ENCODE measurements at regions not wholly inside any gene's neighbourhood (a gene's known extent, or its start where the extent isn't known, plus 50 kb on each side); places are given as distances from the start of the nearest gene placed in this dataset.

DNA sequence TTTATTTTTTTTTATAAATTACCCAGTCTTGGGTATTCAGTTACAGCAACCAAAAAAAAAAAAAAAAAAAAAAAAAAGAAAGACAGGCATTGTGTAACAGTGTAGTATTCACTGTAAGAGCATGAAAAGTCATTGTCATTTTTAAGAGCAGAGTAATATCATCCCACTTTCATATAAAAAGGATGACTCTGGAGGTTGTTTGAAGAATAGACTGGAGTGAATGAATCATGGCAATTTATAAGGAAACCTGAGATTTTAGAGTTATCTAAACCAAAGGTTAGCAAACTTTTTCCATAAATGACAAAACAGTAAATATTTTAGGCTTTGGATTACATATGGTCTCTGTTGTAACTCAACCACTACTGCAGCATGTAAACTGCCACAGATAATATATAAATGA, 794.9 kb downstream of the NTRK3 start:
- TF ChIP-seq JUND (IDR thresholded peaks at IDR 0.05; ENCODE audit: low read depth): no peak
- in situ Hi-C loops (cut with HindIII; ENCODE audit: low pct_unique_long_range_greater_than_20kb, low sequenced_read_pairs): no loop called here
- DNase-seq (ENCODE audit: low read depth in 1 of 2, low spot score in 1 of 2): no peak

- DNase-seq (ENCODE audit: low read depth in 1 of 2, low spot score in 1 of 2): no peak
- TF ChIP-seq JUND (IDR thresholded peaks at IDR 0.05; ENCODE audit: low read depth): no peak
- in situ Hi-C loops (cut with HindIII; ENCODE audit: low pct_unique_long_range_greater_than_20kb, low sequenced_read_pairs): no loop called here
These were observed 801.7 kb downstream of the NTRK3 start for GRCh38 chr15:87454860-87455259.

GRCh38 chr15:87450314-87450713, 806.2 kb downstream of the NTRK3 start:
- no peak for TF ChIP-seq JUND (IDR thresholded peaks at IDR 0.05; ENCODE audit: low read depth)
- no peak for DNase-seq (ENCODE audit: low read depth in 1 of 2, low spot score in 1 of 2)
- in situ Hi-C loops (cut with HindIII; ENCODE audit: low pct_unique_long_range_greater_than_20kb, low sequenced_read_pairs): no loop called here

GRCh38 chr15:87439090-87439489, 817.4 kb downstream of the NTRK3 start:
- no peak for DNase-seq (ENCODE audit: low read depth in 1 of 2, low spot score in 1 of 2)
- in situ Hi-C loops (cut with HindIII; ENCODE audit: low pct_unique_long_range_greater_than_20kb, low sequenced_read_pairs): no loop called here

GRCh38 chr15:87433871-87434270, 822.7 kb downstream of the NTRK3 start:
- in situ Hi-C loops (cut with HindIII; ENCODE audit: low pct_unique_long_range_greater_than_20kb, low sequenced_read_pairs): no loop called here
- no peak for DNase-seq (ENCODE audit: low read depth in 1 of 2, low spot score in 1 of 2)
- no peak for TF ChIP-seq JUND (IDR thresholded peaks at IDR 0.05; ENCODE audit: low read depth)

More at GRCh38 chr15:87439090-87439489, 817.4 kb downstream of the NTRK3 start:
- TF ChIP-seq JUND (IDR thresholded peaks at IDR 0.05; ENCODE audit: low read depth): no peak

DNA sequence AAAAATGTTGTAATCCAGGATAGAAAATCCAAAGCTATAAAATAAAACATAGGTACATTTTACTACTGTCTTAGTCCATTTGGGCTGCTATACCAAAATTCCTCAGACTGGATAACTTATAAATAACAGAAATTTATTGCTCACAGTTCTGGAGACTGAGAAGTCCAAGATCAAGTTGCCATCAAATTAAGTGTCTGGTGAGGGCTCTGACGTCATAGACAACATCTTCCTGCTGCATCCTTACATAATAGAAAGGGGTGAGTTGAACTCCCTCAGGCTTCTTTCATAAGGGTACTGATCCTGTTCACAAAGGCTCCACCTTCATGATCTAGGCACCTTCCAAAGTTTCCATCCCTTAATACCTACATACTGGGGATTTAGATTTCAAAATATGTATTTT, 826.8 kb downstream of the NTRK3 start:
- TF ChIP-seq JUND (IDR thresholded peaks at IDR 0.05; ENCODE audit: low read depth): no peak
- in situ Hi-C loops (cut with HindIII; ENCODE audit: low pct_unique_long_range_greater_than_20kb, low sequenced_read_pairs): no loop called here
- no peak for DNase-seq (ENCODE audit: low read depth in 1 of 2, low spot score in 1 of 2)

DNA sequence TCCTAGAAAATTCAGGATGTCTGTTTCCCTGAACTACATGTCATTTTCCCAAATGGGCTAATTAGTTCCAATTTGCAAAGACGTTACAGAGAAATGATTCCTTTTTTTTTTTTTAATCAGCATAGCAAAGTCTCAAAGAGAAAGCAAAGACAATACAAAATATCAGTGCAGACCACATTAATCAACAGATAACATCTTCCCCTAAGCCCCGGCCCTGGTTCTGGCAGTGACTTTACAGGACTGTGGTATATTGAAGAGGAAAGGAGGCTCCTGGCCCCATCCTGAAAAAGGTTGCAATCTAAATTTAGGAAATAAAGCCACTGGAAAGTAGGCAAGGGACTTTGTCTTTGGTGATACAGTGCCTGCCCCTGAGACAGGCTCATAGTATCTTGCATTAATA, 836.5 kb downstream of the NTRK3 start:
- no peak for DNase-seq (ENCODE audit: low read depth in 1 of 2, low spot score in 1 of 2)
- no peak for TF ChIP-seq JUND (IDR thresholded peaks at IDR 0.05; ENCODE audit: low read depth)
- in situ Hi-C loops (cut with HindIII; ENCODE audit: low pct_unique_long_range_greater_than_20kb, low sequenced_read_pairs): no loop called here

- in situ Hi-C loops (cut with HindIII; ENCODE audit: low pct_unique_long_range_greater_than_20kb, low sequenced_read_pairs): no loop called here
- DNase-seq (ENCODE audit: low read depth in 1 of 2, low spot score in 1 of 2): no peak
- TF ChIP-seq JUND (IDR thresholded peaks at IDR 0.05; ENCODE audit: low read depth): no peak
These were observed 837.2 kb downstream of the NTRK3 start for GRCh38 chr15:87419344-87419743.

DNA sequence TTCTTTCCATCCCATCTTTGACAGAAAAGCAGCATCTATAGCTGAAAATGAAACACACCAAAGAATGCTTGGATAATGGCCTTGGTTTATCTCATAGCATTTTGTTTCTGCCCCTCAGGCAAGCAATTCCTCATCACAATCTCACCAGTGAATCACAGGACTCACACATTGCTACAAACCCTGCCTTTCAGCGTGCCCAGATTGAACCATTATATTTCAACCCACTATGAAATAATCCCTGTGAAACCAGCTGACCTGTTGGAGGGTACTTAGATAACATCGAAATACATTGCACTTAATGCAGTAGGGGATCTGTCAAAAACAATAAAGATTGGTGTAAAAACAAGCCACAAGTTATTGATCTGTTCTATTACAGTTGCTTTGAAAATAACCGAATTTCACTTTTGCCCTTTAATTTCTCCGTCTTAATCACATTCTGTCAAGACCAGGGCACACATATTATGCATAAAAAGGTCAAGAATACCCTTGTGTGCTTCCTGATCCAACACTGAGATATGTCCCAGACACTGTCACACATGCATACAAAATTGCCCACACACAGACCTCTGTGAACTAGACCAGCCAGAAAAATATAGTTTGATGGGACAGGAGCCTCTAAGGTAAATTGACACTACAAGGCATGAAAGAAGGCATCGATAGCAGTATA, 839.8 kb downstream of the NTRK3 start:
- in situ Hi-C loops (cut with HindIII; ENCODE audit: low pct_unique_long_range_greater_than_20kb, low sequenced_read_pairs): no loop called here
- no peak for TF ChIP-seq JUND (IDR thresholded peaks at IDR 0.05; ENCODE audit: low read depth)
- DNase-seq (ENCODE audit: low read depth in 1 of 2, low spot score in 1 of 2): no peak

GRCh38 chr15:87408902-87409301, 847.6 kb downstream of the NTRK3 start:
- in situ Hi-C loops (cut with HindIII; ENCODE audit: low pct_unique_long_range_greater_than_20kb, low sequenced_read_pairs): no loop called here
- no peak for DNase-seq (ENCODE audit: low read depth in 1 of 2, low spot score in 1 of 2)
- no peak for TF ChIP-seq JUND (IDR thresholded peaks at IDR 0.05; ENCODE audit: low read depth)

DNA sequence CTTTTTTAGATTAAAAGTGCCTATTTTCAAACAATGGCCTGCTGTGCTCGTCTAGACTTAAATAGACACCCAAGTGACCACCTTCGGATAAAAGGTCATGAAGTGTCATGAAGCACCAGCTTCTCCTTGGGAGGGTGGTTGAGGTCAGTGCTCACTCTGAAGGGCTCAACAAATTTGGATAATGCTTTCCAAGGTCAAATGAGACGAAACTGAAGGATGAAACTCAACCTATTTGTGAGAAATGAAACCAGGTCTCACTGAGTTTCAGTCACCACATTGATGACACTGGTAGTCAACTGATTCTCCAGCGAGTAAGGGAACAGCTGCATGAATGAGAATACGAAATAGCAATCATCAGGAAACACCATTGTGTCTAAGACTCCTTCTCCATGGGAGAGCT, 852.6 kb downstream of the NTRK3 start:
- no peak for DNase-seq (ENCODE audit: low read depth in 1 of 2, low spot score in 1 of 2)
- in situ Hi-C loops (cut with HindIII; ENCODE audit: low pct_unique_long_range_greater_than_20kb, low sequenced_read_pairs): no loop called here
- TF ChIP-seq JUND (IDR thresholded peaks at IDR 0.05; ENCODE audit: low read depth): no peak

- in situ Hi-C loops (cut with HindIII; ENCODE audit: low pct_unique_long_range_greater_than_20kb, low sequenced_read_pairs): no loop called here
- no peak for DNase-seq (ENCODE audit: low read depth in 1 of 2, low spot score in 1 of 2)
- no peak for TF ChIP-seq JUND (IDR thresholded peaks at IDR 0.05; ENCODE audit: low read depth)
These were observed 854.6 kb downstream of the NTRK3 start for GRCh38 chr15:87401973-87402372.

GRCh38 chr15:87394676-87395075, 861.9 kb downstream of the NTRK3 start:
- TF ChIP-seq JUND (IDR thresholded peaks at IDR 0.05; ENCODE audit: low read depth): no peak
- in situ Hi-C loops (cut with HindIII; ENCODE audit: low pct_unique_long_range_greater_than_20kb, low sequenced_read_pairs): no loop called here
- no peak for DNase-seq (ENCODE audit: low read depth in 1 of 2, low spot score in 1 of 2)

DNA sequence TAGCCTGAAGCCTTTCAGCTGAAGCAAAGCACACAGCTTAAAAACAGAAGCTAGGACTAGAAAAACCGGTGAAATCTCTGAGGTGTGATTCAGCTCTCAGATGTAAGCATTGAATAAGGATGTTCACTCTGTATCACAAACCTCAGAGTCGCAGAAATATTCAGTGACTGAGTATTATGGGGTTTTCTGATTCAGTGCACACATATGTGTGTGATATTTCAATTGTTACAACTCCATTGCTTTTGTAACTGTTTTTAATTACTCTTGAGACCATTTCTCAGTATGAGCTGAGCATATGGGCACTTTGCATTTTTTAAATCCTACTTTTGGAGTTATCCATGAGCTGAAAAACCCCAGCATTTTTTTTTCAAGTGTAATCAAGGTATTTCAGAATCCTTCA, 868.8 kb downstream of the NTRK3 start:
- DNase-seq (ENCODE audit: low read depth in 1 of 2, low spot score in 1 of 2): no peak
- in situ Hi-C loops (cut with HindIII; ENCODE audit: low pct_unique_long_range_greater_than_20kb, low sequenced_read_pairs): no loop called here

More for the DNA sequence above, 868.8 kb downstream of the NTRK3 start:
- no peak for TF ChIP-seq JUND (IDR thresholded peaks at IDR 0.05; ENCODE audit: low read depth)
